Right lobe of liver (tissue), 4 donors: ENCODE measurements at regions not wholly inside any gene's neighbourhood (a gene's known extent, or its start where the extent isn't known, plus 50 kb on each side); places are given as distances from the start of the nearest gene placed in this dataset.

Source experiments
- POLR2A ChIP-seq: fragments of 450-650 bp; IDR thresholded peaks from one replicate; pipeline ENCODE4 v1.6.1; 2017; ENCODE audit warnings: antibody characterized with exemption, mild to moderate bottlenecking
- TF ChIP-seq, protein P1 (sequence below), 4 donors: fragments of 200-600 bp in 3 of 4; fragments of 450-650 bp in 1 of 4; IDR thresholded peaks; one replicate each; pipeline versions ENCODE4 v1.5.1 to v1.8.0; 2016 to 2022; ENCODE audit warnings: antibody characterized with exemption in 4 of 4, mild to moderate bottlenecking in 2 of 4
- donor health status: DM: no; HTN: no; CAD: no.
- donor health status: DM: no; HTN: no; CAD: no.
- donor health status: DM: no; HTN: yes; CAD: no.

DNA sequence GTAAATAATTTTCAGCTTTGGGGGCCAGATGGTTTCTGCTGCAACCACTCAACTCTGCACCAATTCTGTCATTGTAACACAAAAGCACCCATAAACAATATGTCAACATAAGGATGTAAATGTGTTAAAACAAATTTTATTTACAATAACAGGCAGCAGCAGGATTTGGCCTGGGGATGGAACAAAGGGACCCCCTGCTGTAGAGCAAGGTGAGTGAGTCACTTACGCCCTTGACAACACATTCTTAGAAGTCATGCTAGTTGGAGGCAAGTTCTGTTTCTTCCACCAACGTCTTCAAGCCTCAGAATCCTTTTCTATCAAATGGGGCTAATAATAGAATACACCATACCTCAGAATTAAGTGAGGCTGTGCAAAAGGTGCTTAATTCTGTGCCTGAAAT is 610.2 kb upstream of the SYT4 start:
- TF ChIP-seq, protein P1, sequence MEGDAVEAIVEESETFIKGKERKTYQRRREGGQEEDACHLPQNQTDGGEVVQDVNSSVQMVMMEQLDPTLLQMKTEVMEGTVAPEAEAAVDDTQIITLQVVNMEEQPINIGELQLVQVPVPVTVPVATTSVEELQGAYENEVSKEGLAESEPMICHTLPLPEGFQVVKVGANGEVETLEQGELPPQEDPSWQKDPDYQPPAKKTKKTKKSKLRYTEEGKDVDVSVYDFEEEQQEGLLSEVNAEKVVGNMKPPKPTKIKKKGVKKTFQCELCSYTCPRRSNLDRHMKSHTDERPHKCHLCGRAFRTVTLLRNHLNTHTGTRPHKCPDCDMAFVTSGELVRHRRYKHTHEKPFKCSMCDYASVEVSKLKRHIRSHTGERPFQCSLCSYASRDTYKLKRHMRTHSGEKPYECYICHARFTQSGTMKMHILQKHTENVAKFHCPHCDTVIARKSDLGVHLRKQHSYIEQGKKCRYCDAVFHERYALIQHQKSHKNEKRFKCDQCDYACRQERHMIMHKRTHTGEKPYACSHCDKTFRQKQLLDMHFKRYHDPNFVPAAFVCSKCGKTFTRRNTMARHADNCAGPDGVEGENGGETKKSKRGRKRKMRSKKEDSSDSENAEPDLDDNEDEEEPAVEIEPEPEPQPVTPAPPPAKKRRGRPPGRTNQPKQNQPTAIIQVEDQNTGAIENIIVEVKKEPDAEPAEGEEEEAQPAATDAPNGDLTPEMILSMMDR (IDR thresholded peaks at IDR 0.05): no peak
- no peak for TF ChIP-seq POLR2A
